BJ (cell line): ENCODE measurements at regions not wholly inside any gene's neighbourhood (a gene's known extent, or its start where the extent isn't known, plus 50 kb on each side); places are given as distances from the start of the nearest gene placed in this dataset. TPM values are rescaled to one million over a fixed set of nuclear protein-coding genes. Genes with fewer than 3 reads are reported as not detected.

Source experiments
- CTCF ChIA-PET: fragments of 350-600 bp; formaldehyde crosslinking; extraction: SDS; loops from one replicate; lab custom pipeline; 2021; ENCODE audit warnings: antibody characterized with exemption, inconsistent platforms; lab: Yijun Ruan, JAX
- POLR2A ChIA-PET: fragments of 300-600 bp; sonication (Branson Sonifier 250); formaldehyde crosslinking; extraction: SDS; loops from one replicate; lab custom pipeline; 2021; ENCODE audit warnings: antibody characterized with exemption; lab: Charles Lee
- DNase-seq: peaks from one replicate; pipeline ENCODE4 v3.0.0-alpha.2; 2011; ENCODE audit warnings: low read depth
- H3K27me3 ChIP-seq: 2 replicates; pipeline ENCODE4 v1.6.0; 2011; ENCODE audit warnings: low read length; ENCODE audit not compliant: control insufficient read depth, insufficient read depth
- H3K36me3 ChIP-seq: 2 replicates; pipeline ENCODE4 v1.5.1; 2011; ENCODE audit warnings: low read length; ENCODE audit not compliant: control insufficient read depth, insufficient read depth
- H3K4me3 ChIP-seq: 2 replicates; pipeline ENCODE4 v1.5.1; 2011; ENCODE audit warnings: low read depth, mild to moderate bottlenecking, control low read depth, low read length
- CTCF ChIP-seq: IDR thresholded peaks from 2 replicates; pipeline ENCODE4 v1.5.1; 2011; ENCODE audit warnings: low read depth, mild to moderate bottlenecking, control low read depth, inconsistent platforms, low read length, moderate library complexity; ENCODE audit not compliant: insufficient read depth
- small RNA-seq: library from RNA; depleted of rRNA; stranded (forward); fragments of <200 nt; gene quantifications from one replicate; pipeline ENCODE3, GENCODE V24; 2012; ENCODE audit warnings: low replicate concordance, low read depth; ENCODE audit not compliant: insufficient read length

GRCh38 chrX:117325706-117326105 is 790.9 kb downstream of the KLHL13 start:
- Histone ChIP-seq H3K4me3 (no peak overlapping the region), H3K27me3 (no peaks in the 10 kb centered on the region), H3K36me3 (no peaks in the 10 kb centered on the region)
- no peak for TF ChIP-seq CTCF
- no peak for DNase-seq
- CTCF ChIA-PET, result no interaction called here
- POLR2A ChIA-PET, result no interaction called here

- H3K27me3 ChIP-seq, result no peaks in the 10 kb centered on the region
- DNase-seq, result no peak
- POLR2A ChIA-PET, result no interaction called here
Observed at GRCh38 chrX:117305168-117305766, 811.3 kb downstream of the KLHL13 start.

GRCh38 chrX:117301086-117301485 is 815.5 kb downstream of the KLHL13 start:
- no peak for DNase-seq
- TF ChIP-seq CTCF, result no peak
- Histone ChIP-seq H3K4me3 (no peak overlapping the region), H3K27me3 (no peaks in the 10 kb centered on the region), H3K36me3 (no peaks in the 10 kb centered on the region)
- POLR2A ChIA-PET, result no interaction called here
- CTCF ChIA-PET, result no interaction called here

More at GRCh38 chrX:117305168-117305766, 811.3 kb downstream of the KLHL13 start:
- Histone ChIP-seq H3K36me3 (no peaks in the 10 kb centered on the region), H3K4me3 (no peak overlapping the region)
- no peak for TF ChIP-seq CTCF
- CTCF ChIA-PET, result no interaction called here

- no peak for TF ChIP-seq CTCF
- ChIA-PET POLR2A (no interaction called here), CTCF (no interaction called here)
- no peaks in the 10 kb centered on the region for H3K36me3 ChIP-seq
- H3K4me3 ChIP-seq, result no peak overlapping the region
- H3K27me3 ChIP-seq, result no peaks in the 10 kb centered on the region
- no peak for DNase-seq
Observed at GRCh38 chrX:117291760-117292159, 824.9 kb downstream of the KLHL13 start.

GRCh38 chrX:117274965-117275364 is 812.2 kb upstream of the CT83 start:
- no peak for TF ChIP-seq CTCF
- ChIA-PET CTCF (no interaction called here), POLR2A (no interaction called here)
- no peaks in the 10 kb centered on the region for H3K36me3 ChIP-seq
- no peak for DNase-seq
- H3K4me3 ChIP-seq, result no peak overlapping the region
- no peaks in the 10 kb centered on the region for H3K27me3 ChIP-seq

Small RNAs in the stretch of these regions (small RNA-seq; reads per million reads assigned to genes)
- not detected for gene AC005002.2
